ENCODE measurements at regions not wholly inside any gene's neighbourhood (a gene's known extent, or its start where the extent isn't known, plus 50 kb on each side); places are given as distances from the start of the nearest gene placed in this dataset.

- TF ChIP-seq, protein P1, sequence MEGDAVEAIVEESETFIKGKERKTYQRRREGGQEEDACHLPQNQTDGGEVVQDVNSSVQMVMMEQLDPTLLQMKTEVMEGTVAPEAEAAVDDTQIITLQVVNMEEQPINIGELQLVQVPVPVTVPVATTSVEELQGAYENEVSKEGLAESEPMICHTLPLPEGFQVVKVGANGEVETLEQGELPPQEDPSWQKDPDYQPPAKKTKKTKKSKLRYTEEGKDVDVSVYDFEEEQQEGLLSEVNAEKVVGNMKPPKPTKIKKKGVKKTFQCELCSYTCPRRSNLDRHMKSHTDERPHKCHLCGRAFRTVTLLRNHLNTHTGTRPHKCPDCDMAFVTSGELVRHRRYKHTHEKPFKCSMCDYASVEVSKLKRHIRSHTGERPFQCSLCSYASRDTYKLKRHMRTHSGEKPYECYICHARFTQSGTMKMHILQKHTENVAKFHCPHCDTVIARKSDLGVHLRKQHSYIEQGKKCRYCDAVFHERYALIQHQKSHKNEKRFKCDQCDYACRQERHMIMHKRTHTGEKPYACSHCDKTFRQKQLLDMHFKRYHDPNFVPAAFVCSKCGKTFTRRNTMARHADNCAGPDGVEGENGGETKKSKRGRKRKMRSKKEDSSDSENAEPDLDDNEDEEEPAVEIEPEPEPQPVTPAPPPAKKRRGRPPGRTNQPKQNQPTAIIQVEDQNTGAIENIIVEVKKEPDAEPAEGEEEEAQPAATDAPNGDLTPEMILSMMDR (IDR thresholded peaks at IDR 0.05) = no peak
- TF ChIP-seq EP300 (IDR thresholded peaks at IDR 0.05) (no peak), POLR2A (IDR thresholded peaks at IDR 0.05) (no peak)
Observed at GRCh38 chr4:26093551-26093950, 179.5 kb downstream of the SMIM20 start.

Data from tibial nerve (tissue), 4 donors.